ENCODE measurements at regions not wholly inside any gene's neighbourhood (a gene's known extent, or its start where the extent isn't known, plus 50 kb on each side); places are given as distances from the start of the nearest gene placed in this dataset.

- no CpG with 5 or more reads among the region's 8 CpGs for WGBS (ENCODE audit: extremely low coverage, insufficient coverage, insufficient read length)
- H3K36me3 ChIP-seq (ENCODE audit: control insufficient read depth in 1 of 2, insufficient read depth in 2 of 2, low read length in 2 of 2) = no peaks in the 10 kb centered on the region
These were observed 267.1 kb upstream of the MYOCD start for GRCh38 chr17:12398441-12399051.

GRCh38 chr17:12402963-12403622 lies 262.6 kb upstream of the MYOCD start:
- H2BK12ac ChIP-seq (ENCODE audit: low read length) = no peak overlapping the region
- no peak overlapping the region for H4K91ac ChIP-seq (ENCODE audit: low read depth, low read length)
- no peak overlapping the region for H3K4ac ChIP-seq (ENCODE audit: low read depth, low read length)
- H3K9me3 ChIP-seq (ENCODE audit: insufficient read depth, low read depth, low read length) = no peaks in the 10 kb centered on the region
- H3K4me3 ChIP-seq (ENCODE audit: low read depth, low read length) = no peak overlapping the region
- DNase-seq = no peak
- no peak overlapping the region for H2AK5ac ChIP-seq (ENCODE audit: low read length)
- H3K36me3 ChIP-seq (ENCODE audit: control insufficient read depth in 1 of 2, insufficient read depth in 2 of 2, low read length in 2 of 2) = no peaks in the 10 kb centered on the region
- H3K4me1 ChIP-seq (ENCODE audit: control insufficient read depth in 1 of 2, insufficient read depth in 2 of 2, low read length in 2 of 2) = no peaks in the 10 kb centered on the region
- H3K18ac ChIP-seq (ENCODE audit: low read length) = no peak overlapping the region
- no peaks in the 10 kb centered on the region for H3K79me2 ChIP-seq (ENCODE audit: control insufficient read depth, insufficient read depth, low read length, poor library complexity)
- no peak overlapping the region for H3K14ac ChIP-seq (ENCODE audit: low read length)
- WGBS (ENCODE audit: extremely low coverage, insufficient coverage, insufficient read length) = no CpG with 5 or more reads among the region's 5 CpGs
- H2AFZ ChIP-seq (ENCODE audit: insufficient read depth, low read length, poor library complexity) = no peak overlapping the region
- no peak overlapping the region for H2BK5ac ChIP-seq (ENCODE audit: low read depth, low read length, poor library complexity)
- H4K12ac ChIP-seq (ENCODE audit: low read depth, low read length) = no peak overlapping the region
- H3K27ac ChIP-seq (ENCODE audit: low read depth, low read length) = no peak overlapping the region
- H3K9ac ChIP-seq (ENCODE audit: low read length) = no peak overlapping the region
- no peak overlapping the region for H2BK120ac ChIP-seq (ENCODE audit: insufficient read depth, low read length, poor library complexity)
- no peak overlapping the region for H3K23ac ChIP-seq (ENCODE audit: low read length)
- no peak overlapping the region for H3K4me2 ChIP-seq (ENCODE audit: low read length)
- H3K79me1 ChIP-seq (ENCODE audit: low read length) = no peaks in the 10 kb centered on the region
- H3K27me3 ChIP-seq (ENCODE audit: insufficient read depth, low read length) = no peaks in the 10 kb centered on the region
- no peak overlapping the region for H4K8ac ChIP-seq (ENCODE audit: low read depth, low read length)

More at GRCh38 chr17:12398441-12399051, 267.1 kb upstream of the MYOCD start:
- Histone ChIP-seq H3K27me3 (ENCODE audit: insufficient read depth, low read length) (no peaks in the 10 kb centered on the region), H2BK12ac (ENCODE audit: low read length) (no peak overlapping the region), H2BK5ac (ENCODE audit: low read depth, low read length, poor library complexity) (no peak overlapping the region), H2BK120ac (ENCODE audit: insufficient read depth, low read length, poor library complexity) (no peak overlapping the region), H3K4me2 (ENCODE audit: low read length) (no peak overlapping the region), H2AFZ (ENCODE audit: insufficient read depth, low read length, poor library complexity) (no peak overlapping the region), H3K4me3 (ENCODE audit: low read depth, low read length) (no peak overlapping the region), H4K91ac (ENCODE audit: low read depth, low read length) (no peak overlapping the region), H3K4me1 (ENCODE audit: control insufficient read depth in 1 of 2, insufficient read depth in 2 of 2, low read length in 2 of 2) (no peaks in the 10 kb centered on the region), H3K23ac (ENCODE audit: low read length) (no peak overlapping the region), H4K12ac (ENCODE audit: low read depth, low read length) (no peak overlapping the region), H3K4ac (ENCODE audit: low read depth, low read length) (no peak overlapping the region), H3K9ac (ENCODE audit: low read length) (no peak overlapping the region), H2AK5ac (ENCODE audit: low read length) (no peak overlapping the region), H3K14ac (ENCODE audit: low read length) (no peak overlapping the region), H3K79me1 (ENCODE audit: low read length) (no peaks in the 10 kb centered on the region), H4K8ac (ENCODE audit: low read depth, low read length) (no peak overlapping the region), H3K79me2 (ENCODE audit: control insufficient read depth, insufficient read depth, low read length, poor library complexity) (no peaks in the 10 kb centered on the region), H3K27ac (ENCODE audit: low read depth, low read length) (no peak overlapping the region), H3K9me3 (ENCODE audit: insufficient read depth, low read depth, low read length) (no peaks in the 10 kb centered on the region), H3K18ac (ENCODE audit: low read length) (no peak overlapping the region)
- no peak for DNase-seq

GRCh38 chr17:12403881-12404398 lies 261.8 kb upstream of the MYOCD start:
- Histone ChIP-seq H2AFZ (ENCODE audit: insufficient read depth, low read length, poor library complexity) (no peak overlapping the region), H3K27me3 (ENCODE audit: insufficient read depth, low read length) (no peaks in the 10 kb centered on the region), H3K4ac (ENCODE audit: low read depth, low read length) (no peak overlapping the region), H3K27ac (ENCODE audit: low read depth, low read length) (no peak overlapping the region), H3K9ac (ENCODE audit: low read length) (no peak overlapping the region), H3K9me3 (ENCODE audit: insufficient read depth, low read depth, low read length) (no peaks in the 10 kb centered on the region), H2BK12ac (ENCODE audit: low read length) (no peak overlapping the region), H4K91ac (ENCODE audit: low read depth, low read length) (no peak overlapping the region), H3K79me2 (ENCODE audit: control insufficient read depth, insufficient read depth, low read length, poor library complexity) (no peaks in the 10 kb centered on the region), H2BK120ac (ENCODE audit: insufficient read depth, low read length, poor library complexity) (no peak overlapping the region), H3K36me3 (ENCODE audit: control insufficient read depth in 1 of 2, insufficient read depth in 2 of 2, low read length in 2 of 2) (no peaks in the 10 kb centered on the region), H2BK5ac (ENCODE audit: low read depth, low read length, poor library complexity) (no peak overlapping the region), H4K12ac (ENCODE audit: low read depth, low read length) (no peak overlapping the region), H3K23ac (ENCODE audit: low read length) (no peak overlapping the region), H2AK5ac (ENCODE audit: low read length) (no peak overlapping the region), H3K79me1 (ENCODE audit: low read length) (no peaks in the 10 kb centered on the region), H3K14ac (ENCODE audit: low read length) (no peak overlapping the region), H3K4me3 (ENCODE audit: low read depth, low read length) (no peak overlapping the region), H4K8ac (ENCODE audit: low read depth, low read length) (no peak overlapping the region), H3K4me2 (ENCODE audit: low read length) (no peak overlapping the region), H3K18ac (ENCODE audit: low read length) (no peak overlapping the region), H3K4me1 (ENCODE audit: control insufficient read depth in 1 of 2, insufficient read depth in 2 of 2, low read length in 2 of 2) (no peaks in the 10 kb centered on the region)
- no peak for DNase-seq
- WGBS (ENCODE audit: extremely low coverage, insufficient coverage, insufficient read length) = no CpG with 5 or more reads among the region's 5 CpGs

- Histone ChIP-seq H3K4me1 (ENCODE audit: control insufficient read depth in 1 of 2, insufficient read depth in 2 of 2, low read length in 2 of 2) (no peaks in the 10 kb centered on the region), H3K4me3 (ENCODE audit: low read depth, low read length) (no peak overlapping the region), H3K4ac (ENCODE audit: low read depth, low read length) (no peak overlapping the region), H3K36me3 (ENCODE audit: control insufficient read depth in 1 of 2, insufficient read depth in 2 of 2, low read length in 2 of 2) (no peaks in the 10 kb centered on the region), H4K8ac (ENCODE audit: low read depth, low read length) (no peak overlapping the region), H3K27ac (ENCODE audit: low read depth, low read length) (no peak overlapping the region), H3K18ac (ENCODE audit: low read length) (no peak overlapping the region), H3K9me3 (ENCODE audit: insufficient read depth, low read depth, low read length) (no peaks in the 10 kb centered on the region), H3K79me2 (ENCODE audit: control insufficient read depth, insufficient read depth, low read length, poor library complexity) (no peaks in the 10 kb centered on the region), H2AK5ac (ENCODE audit: low read length) (no peak overlapping the region), H2BK120ac (ENCODE audit: insufficient read depth, low read length, poor library complexity) (no peak overlapping the region), H3K23ac (ENCODE audit: low read length) (no peak overlapping the region), H3K4me2 (ENCODE audit: low read length) (no peak overlapping the region), H4K91ac (ENCODE audit: low read depth, low read length) (no peak overlapping the region), H3K27me3 (ENCODE audit: insufficient read depth, low read length) (no peaks in the 10 kb centered on the region), H2BK12ac (ENCODE audit: low read length) (no peak overlapping the region), H2BK5ac (ENCODE audit: low read depth, low read length, poor library complexity) (no peak overlapping the region), H3K79me1 (ENCODE audit: low read length) (no peaks in the 10 kb centered on the region), H3K14ac (ENCODE audit: low read length) (no peak overlapping the region), H3K9ac (ENCODE audit: low read length) (no peak overlapping the region), H2AFZ (ENCODE audit: insufficient read depth, low read length, poor library complexity) (no peak overlapping the region), H4K12ac (ENCODE audit: low read depth, low read length) (no peak overlapping the region)
- no CpG with 5 or more reads among the region's 5 CpGs for WGBS (ENCODE audit: extremely low coverage, insufficient coverage, insufficient read length)
- DNase-seq = no peak
These were observed 259.0 kb upstream of the MYOCD start for GRCh38 chr17:12406623-12407215.
